ENCODE measurements at regions not wholly inside any gene's neighbourhood (a gene's known extent, or its start where the extent isn't known, plus 50 kb on each side); places are given as distances from the start of the nearest gene placed in this dataset.

DNA sequence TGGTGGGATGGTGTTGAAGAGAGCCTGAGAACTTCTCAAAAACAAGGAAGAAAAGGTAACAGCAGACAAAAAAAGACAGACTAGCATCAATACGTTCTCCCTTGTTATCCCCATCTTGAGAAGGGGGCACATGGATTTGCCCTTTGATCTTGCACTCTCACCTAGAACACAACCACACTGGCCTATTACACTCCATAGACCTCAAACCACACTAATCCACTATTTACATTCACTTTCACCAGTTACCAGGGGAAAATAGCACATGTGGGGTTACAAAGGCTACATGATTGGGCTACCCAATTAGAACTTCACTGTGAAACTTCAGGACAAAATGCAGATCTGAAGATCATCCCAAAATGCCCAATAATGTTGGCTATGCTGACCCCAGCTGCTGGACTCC is 72.6 kb upstream of the SELENOP start:
- TF ChIP-seq, protein P1, sequence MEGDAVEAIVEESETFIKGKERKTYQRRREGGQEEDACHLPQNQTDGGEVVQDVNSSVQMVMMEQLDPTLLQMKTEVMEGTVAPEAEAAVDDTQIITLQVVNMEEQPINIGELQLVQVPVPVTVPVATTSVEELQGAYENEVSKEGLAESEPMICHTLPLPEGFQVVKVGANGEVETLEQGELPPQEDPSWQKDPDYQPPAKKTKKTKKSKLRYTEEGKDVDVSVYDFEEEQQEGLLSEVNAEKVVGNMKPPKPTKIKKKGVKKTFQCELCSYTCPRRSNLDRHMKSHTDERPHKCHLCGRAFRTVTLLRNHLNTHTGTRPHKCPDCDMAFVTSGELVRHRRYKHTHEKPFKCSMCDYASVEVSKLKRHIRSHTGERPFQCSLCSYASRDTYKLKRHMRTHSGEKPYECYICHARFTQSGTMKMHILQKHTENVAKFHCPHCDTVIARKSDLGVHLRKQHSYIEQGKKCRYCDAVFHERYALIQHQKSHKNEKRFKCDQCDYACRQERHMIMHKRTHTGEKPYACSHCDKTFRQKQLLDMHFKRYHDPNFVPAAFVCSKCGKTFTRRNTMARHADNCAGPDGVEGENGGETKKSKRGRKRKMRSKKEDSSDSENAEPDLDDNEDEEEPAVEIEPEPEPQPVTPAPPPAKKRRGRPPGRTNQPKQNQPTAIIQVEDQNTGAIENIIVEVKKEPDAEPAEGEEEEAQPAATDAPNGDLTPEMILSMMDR (IDR thresholded peaks at IDR 0.05), result no peak
- no peak for TF ChIP-seq EP300 (IDR thresholded peaks at IDR 0.05)
